ENCODE measurements at regions not wholly inside any gene's neighbourhood (a gene's known extent, or its start where the extent isn't known, plus 50 kb on each side); places are given as distances from the start of the nearest gene placed in this dataset.

- Histone ChIP-seq H3K4ac (ENCODE audit: low read depth, low read length) (no peak overlapping the region), H3K4me2 (ENCODE audit: low read depth, low read length) (no peak overlapping the region), H3K14ac (replicated peaks; ENCODE audit: low read depth, low read length) (no peak overlapping the region), H3K9me1 (ENCODE audit: insufficient read depth, low read length) (no peaks in the 10 kb centered on the region), H3K18ac (ENCODE audit: low read depth, low read length) (no peak overlapping the region), H3K27ac (ENCODE audit: insufficient read depth, low read length) (no peak overlapping the region), H4K91ac (ENCODE audit: insufficient read depth, low read depth, low read length) (no peak overlapping the region), H2BK5ac (ENCODE audit: low read depth, low read length, poor library complexity, severe bottlenecking) (no peak overlapping the region), H3K9me3 (ENCODE audit: control insufficient read depth, insufficient read depth, low read length) (no peaks in the 10 kb centered on the region), H3K4me1 (ENCODE audit: control insufficient read depth, insufficient read depth, low read length) (no peaks in the 10 kb centered on the region), H3K27me3 (ENCODE audit: control insufficient read depth, insufficient read depth, low read length) (no peaks in the 10 kb centered on the region), H2BK120ac (ENCODE audit: low read depth, low read length) (no peak overlapping the region), H3K79me1 (ENCODE audit: low read depth in 1 of 2, low read length in 2 of 2) (no peaks in the 10 kb centered on the region), H4K20me1 (ENCODE audit: insufficient read depth, low read length) (no peaks in the 10 kb centered on the region), H3K36me3 (ENCODE audit: control insufficient read depth, insufficient read depth, low read length) (no peaks in the 10 kb centered on the region), H3K4me3 (ENCODE audit: insufficient read depth, low read depth, low read length) (no peak overlapping the region), H2AFZ (replicated peaks; ENCODE audit: low read length, poor library complexity) (no peak overlapping the region), H2AK5ac (ENCODE audit: low read depth, low read length) (no peak overlapping the region), H4K8ac (ENCODE audit: low read depth in 2 of 2, low read length in 2 of 2) (no peak overlapping the region), H2BK20ac (ENCODE audit: low read depth, low read length) (no peak overlapping the region), H3K56ac (ENCODE audit: extremely low read depth, insufficient read depth, low read length) (no peak overlapping the region), H4K5ac (ENCODE audit: low read depth, low read length) (no peak overlapping the region), H2BK15ac (ENCODE audit: low read depth, low read length) (no peak overlapping the region), H2AK9ac (replicated peaks; ENCODE audit: low read depth, low read length, poor library complexity) (no peak overlapping the region), H3K9ac (ENCODE audit: low read depth, low read length) (no peak overlapping the region), H3K23ac (ENCODE audit: low read depth, low read length) (no peak overlapping the region)
- no TSS peak for BruUV-seq (replicated peaks)
- WGBS, 2 experiments (ENCODE audit: extremely low coverage in 2 of 2, insufficient read length in 1 of 2) = no CpG with 5 or more reads among the region's 6 CpGs
- no peak for TF ChIP-seq RCOR1 (IDR thresholded peaks at IDR 0.05; ENCODE audit: insufficient replicate concordance, low read length)
- TF ChIP-seq RAD21 (IDR thresholded peaks at IDR 0.05; ENCODE audit: low read length) = no peak
- TF ChIP-seq POLR2A (IDR thresholded peaks at IDR 0.05; ENCODE audit: low read depth, low read length) = no peak
- TF ChIP-seq, protein P1, sequence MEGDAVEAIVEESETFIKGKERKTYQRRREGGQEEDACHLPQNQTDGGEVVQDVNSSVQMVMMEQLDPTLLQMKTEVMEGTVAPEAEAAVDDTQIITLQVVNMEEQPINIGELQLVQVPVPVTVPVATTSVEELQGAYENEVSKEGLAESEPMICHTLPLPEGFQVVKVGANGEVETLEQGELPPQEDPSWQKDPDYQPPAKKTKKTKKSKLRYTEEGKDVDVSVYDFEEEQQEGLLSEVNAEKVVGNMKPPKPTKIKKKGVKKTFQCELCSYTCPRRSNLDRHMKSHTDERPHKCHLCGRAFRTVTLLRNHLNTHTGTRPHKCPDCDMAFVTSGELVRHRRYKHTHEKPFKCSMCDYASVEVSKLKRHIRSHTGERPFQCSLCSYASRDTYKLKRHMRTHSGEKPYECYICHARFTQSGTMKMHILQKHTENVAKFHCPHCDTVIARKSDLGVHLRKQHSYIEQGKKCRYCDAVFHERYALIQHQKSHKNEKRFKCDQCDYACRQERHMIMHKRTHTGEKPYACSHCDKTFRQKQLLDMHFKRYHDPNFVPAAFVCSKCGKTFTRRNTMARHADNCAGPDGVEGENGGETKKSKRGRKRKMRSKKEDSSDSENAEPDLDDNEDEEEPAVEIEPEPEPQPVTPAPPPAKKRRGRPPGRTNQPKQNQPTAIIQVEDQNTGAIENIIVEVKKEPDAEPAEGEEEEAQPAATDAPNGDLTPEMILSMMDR (conservative IDR thresholded peaks at IDR 0.05; ENCODE audit: low read depth, low read length) = no peak
- TF ChIP-seq, protein P2, sequence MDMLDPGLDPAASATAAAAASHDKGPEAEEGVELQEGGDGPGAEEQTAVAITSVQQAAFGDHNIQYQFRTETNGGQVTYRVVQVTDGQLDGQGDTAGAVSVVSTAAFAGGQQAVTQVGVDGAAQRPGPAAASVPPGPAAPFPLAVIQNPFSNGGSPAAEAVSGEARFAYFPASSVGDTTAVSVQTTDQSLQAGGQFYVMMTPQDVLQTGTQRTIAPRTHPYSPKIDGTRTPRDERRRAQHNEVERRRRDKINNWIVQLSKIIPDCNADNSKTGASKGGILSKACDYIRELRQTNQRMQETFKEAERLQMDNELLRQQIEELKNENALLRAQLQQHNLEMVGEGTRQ (IDR thresholded peaks at IDR 0.05; ENCODE audit: low read depth, low read length) = no peak
- no peak for TF ChIP-seq MAZ (IDR thresholded peaks at IDR 0.05; ENCODE audit: borderline replicate concordance, low read depth, low read length)
- no peak for TF ChIP-seq CHD1 (IDR thresholded peaks at IDR 0.05; ENCODE audit: low read depth, low read length)
- TF ChIP-seq NFE2L2 (IDR thresholded peaks at IDR 0.05; ENCODE audit: low read depth, low read length) = no peak
- TF ChIP-seq, protein P3, sequence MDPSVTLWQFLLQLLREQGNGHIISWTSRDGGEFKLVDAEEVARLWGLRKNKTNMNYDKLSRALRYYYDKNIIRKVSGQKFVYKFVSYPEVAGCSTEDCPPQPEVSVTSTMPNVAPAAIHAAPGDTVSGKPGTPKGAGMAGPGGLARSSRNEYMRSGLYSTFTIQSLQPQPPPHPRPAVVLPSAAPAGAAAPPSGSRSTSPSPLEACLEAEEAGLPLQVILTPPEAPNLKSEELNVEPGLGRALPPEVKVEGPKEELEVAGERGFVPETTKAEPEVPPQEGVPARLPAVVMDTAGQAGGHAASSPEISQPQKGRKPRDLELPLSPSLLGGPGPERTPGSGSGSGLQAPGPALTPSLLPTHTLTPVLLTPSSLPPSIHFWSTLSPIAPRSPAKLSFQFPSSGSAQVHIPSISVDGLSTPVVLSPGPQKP (IDR thresholded peaks at IDR 0.05; ENCODE audit: borderline replicate concordance, low read depth, low read length) = no peak
- no peak for TF ChIP-seq FOS (IDR thresholded peaks at IDR 0.05; ENCODE audit: low read depth, low read length)
- TF ChIP-seq MAFK (IDR thresholded peaks at IDR 0.05; ENCODE audit: low read depth, low read length) = no peak
- DNase-seq (no peak), ATAC-seq (ENCODE audit: low read depth) (no peak)
- ChIA-PET POLR2A (ENCODE audit: unreplicated experiment) (no interaction called here), CTCF (no interaction called here)
- in situ Hi-C loops (cut with MboI; ENCODE audit: low sequenced_read_pairs) = no loop called here
- dilution Hi-C loops (cut with HindIII; ENCODE audit: low sequenced_read_pairs, unreplicated experiment) = no loop called here
- intact Hi-C loops (cut with micrococcal nuclease) = no loop called here
Measured at GRCh38 chr7:24152877-24153472, 131.0 kb upstream of the NPY start.

Data from IMR-90 (cell line).